ENCODE measurements at regions not wholly inside any gene's neighbourhood (a gene's known extent, or its start where the extent isn't known, plus 50 kb on each side); places are given as distances from the start of the nearest gene placed in this dataset.
"Not testable (repeated sequence)": the region's sequence is repeated elsewhere in the genome, so short reads cannot be mapped to it uniquely, and the experiment has no call there.

GRCh38 chr13:74726206-74726605 is 592.0 kb upstream of the KLF12 start:
- no peak for DNase-seq (ENCODE audit: low spot score)

GRCh38 chr13:74718232-74718842 is 584.1 kb upstream of the KLF12 start:
- DNase-seq (ENCODE audit: low spot score), result not testable (repeated sequence)

GRCh38 chr13:74715718-74716117 is 581.5 kb upstream of the KLF12 start:
- no peak for DNase-seq (ENCODE audit: low spot score)

- DNase-seq (ENCODE audit: low spot score), result no peak
Measured at GRCh38 chr13:74710006-74710405, 575.8 kb upstream of the KLF12 start.

GRCh38 chr13:74709226-74709625 is 575.0 kb upstream of the KLF12 start:
- no peak for DNase-seq (ENCODE audit: low spot score)

- DNase-seq (ENCODE audit: low spot score), result no peak
Measured at GRCh38 chr13:74708629-74709028, 574.4 kb upstream of the KLF12 start.

GRCh38 chr13:74707291-74707690 is 573.1 kb upstream of the KLF12 start:
- no peak for DNase-seq (ENCODE audit: low spot score)

GRCh38 chr13:74706801-74707200 is 572.6 kb upstream of the KLF12 start:
- DNase-seq (ENCODE audit: low spot score), result no peak

GRCh38 chr13:74705438-74705837 is 571.2 kb upstream of the KLF12 start:
- DNase-seq (ENCODE audit: low spot score), result no peak

- DNase-seq (ENCODE audit: low spot score), result no peak
Measured at GRCh38 chr13:74703855-74704387, 569.7 kb upstream of the KLF12 start.

GRCh38 chr13:74696148-74696922 is 562.1 kb upstream of the KLF12 start:
- DNase-seq (ENCODE audit: low spot score), result no peak

- no peak for DNase-seq (ENCODE audit: low spot score)
Measured at GRCh38 chr13:74695021-74695800, 561.0 kb upstream of the KLF12 start.

- DNase-seq (ENCODE audit: low spot score), result peak; percentile 15
Measured at GRCh38 chr13:74687442-74688182, 553.4 kb upstream of the KLF12 start.

- DNase-seq (ENCODE audit: low spot score), result no peak
Measured at GRCh38 chr13:74683411-74683810, 549.2 kb upstream of the KLF12 start.

GRCh38 chr13:74682746-74683145 is 548.5 kb upstream of the KLF12 start:
- DNase-seq (ENCODE audit: low spot score), result no peak

GRCh38 chr13:74681891-74682290 is 547.7 kb upstream of the KLF12 start:
- DNase-seq (ENCODE audit: low spot score), result no peak

- no peak for DNase-seq (ENCODE audit: low spot score)
Measured at GRCh38 chr13:74678308-74678965, 544.2 kb upstream of the KLF12 start.

GRCh38 chr13:74675972-74676371 is 541.8 kb upstream of the KLF12 start:
- no peak for DNase-seq (ENCODE audit: low spot score)

- DNase-seq (ENCODE audit: low spot score), result no peak
Measured at GRCh38 chr13:74675182-74675581, 541.0 kb upstream of the KLF12 start.

GRCh38 chr13:74674720-74675119 is 540.5 kb upstream of the KLF12 start:
- DNase-seq (ENCODE audit: low spot score), result no peak

GRCh38 chr13:74669149-74669548 is 534.9 kb upstream of the KLF12 start:
- no peak for DNase-seq (ENCODE audit: low spot score)

Data from iPS-NIHi11 (cell line).